ENCODE measurements at regions not wholly inside any gene's neighbourhood (a gene's known extent, or its start where the extent isn't known, plus 50 kb on each side); places are given as distances from the start of the nearest gene placed in this dataset.

DNA sequence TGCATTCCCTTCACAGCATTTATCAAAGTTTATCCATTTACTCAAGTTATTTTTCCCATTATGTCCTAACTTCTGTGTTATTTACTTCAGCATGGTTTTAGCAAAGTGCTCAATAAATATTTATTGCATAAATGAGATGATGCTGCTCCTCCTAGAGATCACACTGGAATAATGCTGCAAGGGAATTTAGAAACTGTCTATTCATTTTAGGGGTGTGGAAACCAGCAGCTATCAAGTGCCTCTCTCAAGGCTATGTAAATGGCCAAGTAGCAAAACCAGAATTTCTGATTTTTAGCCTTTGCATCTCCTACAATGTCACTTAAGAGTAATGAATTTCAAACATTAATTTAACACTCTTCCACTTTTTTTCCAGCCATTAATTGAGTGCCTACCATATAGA, 316.2 kb downstream of the COL12A1 start:
- TF ChIP-seq SIN3A (IDR thresholded peaks at IDR 0.05; ENCODE audit: borderline replicate concordance, insufficient read depth, low read length) (no peak), FOXP2 (optimal IDR thresholded peaks at IDR 0.05; ENCODE audit: borderline replicate concordance, extremely low read depth, extremely low read length, insufficient read depth) (no peak), TAF1 (IDR thresholded peaks at IDR 0.05; ENCODE audit: borderline replicate concordance, insufficient read depth, low read length) (no peak), POLR2AphosphoS5 (IDR thresholded peaks at IDR 0.05; ENCODE audit: low read depth, low read length) (no peak)
- TF ChIP-seq, protein P1, sequence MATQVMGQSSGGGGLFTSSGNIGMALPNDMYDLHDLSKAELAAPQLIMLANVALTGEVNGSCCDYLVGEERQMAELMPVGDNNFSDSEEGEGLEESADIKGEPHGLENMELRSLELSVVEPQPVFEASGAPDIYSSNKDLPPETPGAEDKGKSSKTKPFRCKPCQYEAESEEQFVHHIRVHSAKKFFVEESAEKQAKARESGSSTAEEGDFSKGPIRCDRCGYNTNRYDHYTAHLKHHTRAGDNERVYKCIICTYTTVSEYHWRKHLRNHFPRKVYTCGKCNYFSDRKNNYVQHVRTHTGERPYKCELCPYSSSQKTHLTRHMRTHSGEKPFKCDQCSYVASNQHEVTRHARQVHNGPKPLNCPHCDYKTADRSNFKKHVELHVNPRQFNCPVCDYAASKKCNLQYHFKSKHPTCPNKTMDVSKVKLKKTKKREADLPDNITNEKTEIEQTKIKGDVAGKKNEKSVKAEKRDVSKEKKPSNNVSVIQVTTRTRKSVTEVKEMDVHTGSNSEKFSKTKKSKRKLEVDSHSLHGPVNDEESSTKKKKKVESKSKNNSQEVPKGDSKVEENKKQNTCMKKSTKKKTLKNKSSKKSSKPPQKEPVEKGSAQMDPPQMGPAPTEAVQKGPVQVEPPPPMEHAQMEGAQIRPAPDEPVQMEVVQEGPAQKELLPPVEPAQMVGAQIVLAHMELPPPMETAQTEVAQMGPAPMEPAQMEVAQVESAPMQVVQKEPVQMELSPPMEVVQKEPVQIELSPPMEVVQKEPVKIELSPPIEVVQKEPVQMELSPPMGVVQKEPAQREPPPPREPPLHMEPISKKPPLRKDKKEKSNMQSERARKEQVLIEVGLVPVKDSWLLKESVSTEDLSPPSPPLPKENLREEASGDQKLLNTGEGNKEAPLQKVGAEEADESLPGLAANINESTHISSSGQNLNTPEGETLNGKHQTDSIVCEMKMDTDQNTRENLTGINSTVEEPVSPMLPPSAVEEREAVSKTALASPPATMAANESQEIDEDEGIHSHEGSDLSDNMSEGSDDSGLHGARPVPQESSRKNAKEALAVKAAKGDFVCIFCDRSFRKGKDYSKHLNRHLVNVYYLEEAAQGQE (IDR thresholded peaks at IDR 0.05; ENCODE audit: insufficient read depth in 1 of 2, low read depth in 2 of 2, low read length in 2 of 2): no peak

DNA sequence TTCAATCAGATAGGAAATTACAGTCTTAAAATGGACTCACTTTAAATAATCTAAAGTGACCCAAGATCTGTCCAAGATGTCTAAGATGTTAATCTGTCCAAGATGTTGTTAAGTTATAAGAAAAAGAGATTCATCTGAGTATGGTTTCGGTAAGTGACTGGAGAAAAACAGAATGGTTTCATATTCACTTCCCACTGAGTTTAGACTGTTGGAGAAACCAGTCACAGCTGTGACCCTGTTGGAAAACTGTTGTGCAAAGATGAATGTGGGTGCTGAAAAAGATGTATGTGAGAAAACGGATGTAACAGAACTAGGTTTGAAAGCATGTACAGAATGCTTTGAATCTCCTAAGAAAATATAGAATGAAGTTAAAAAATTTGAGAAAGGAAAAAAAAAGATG, 325.9 kb downstream of the COL12A1 start:
- TF ChIP-seq SIN3A (IDR thresholded peaks at IDR 0.05; ENCODE audit: borderline replicate concordance, insufficient read depth, low read length): no peak
- TF ChIP-seq, protein P1 (IDR thresholded peaks at IDR 0.05; ENCODE audit: insufficient read depth in 1 of 2, low read depth in 2 of 2, low read length in 2 of 2): no peak

DNA sequence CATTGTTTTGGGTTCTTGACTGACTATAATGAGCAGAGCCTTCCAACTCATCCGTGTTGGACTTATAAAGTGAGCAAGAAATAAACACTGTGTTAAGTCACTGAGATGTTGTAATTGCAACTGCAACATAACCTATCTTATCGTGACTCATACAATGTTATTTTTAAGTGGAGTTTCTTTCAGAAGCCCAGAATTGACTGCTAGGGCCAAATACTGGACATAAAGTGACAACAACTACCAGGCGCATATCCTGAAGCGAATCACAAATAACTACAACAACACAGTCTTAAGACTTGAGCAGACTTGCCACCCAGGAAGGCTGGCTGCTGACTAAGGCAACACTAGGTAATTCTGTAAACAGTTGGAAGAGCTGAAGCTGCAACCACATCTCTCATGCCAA, 326.6 kb downstream of the COL12A1 start:
- no peak for TF ChIP-seq SIN3A (IDR thresholded peaks at IDR 0.05; ENCODE audit: borderline replicate concordance, insufficient read depth, low read length)
- TF ChIP-seq, protein P1 (IDR thresholded peaks at IDR 0.05; ENCODE audit: insufficient read depth in 1 of 2, low read depth in 2 of 2, low read length in 2 of 2): no peak
- no peak for TF ChIP-seq POLR2AphosphoS5 (IDR thresholded peaks at IDR 0.05; ENCODE audit: low read depth, low read length)
- no peak for TF ChIP-seq TAF1 (IDR thresholded peaks at IDR 0.05; ENCODE audit: borderline replicate concordance, insufficient read depth, low read length)
- TF ChIP-seq FOXP2 (optimal IDR thresholded peaks at IDR 0.05; ENCODE audit: borderline replicate concordance, extremely low read depth, extremely low read length, insufficient read depth): no peak

DNA sequence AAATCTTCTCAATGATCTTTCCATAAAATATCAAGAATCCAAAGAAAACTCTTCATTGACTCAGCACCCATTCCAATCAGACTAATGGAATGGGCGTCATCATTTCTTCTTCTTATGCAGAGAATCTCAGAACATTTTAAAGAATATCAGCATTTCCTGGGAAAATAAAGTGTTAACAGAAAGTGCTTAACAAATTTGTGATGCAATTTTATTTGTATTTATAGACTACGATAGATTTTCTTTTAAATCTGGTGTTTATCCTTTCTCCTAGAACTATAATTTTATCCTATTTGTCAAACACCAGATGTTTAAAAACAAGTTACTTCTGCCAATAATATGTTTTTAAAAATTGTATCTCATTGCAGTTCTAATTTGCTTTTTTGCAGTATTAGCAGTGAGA, 330.7 kb downstream of the COL12A1 start:
- TF ChIP-seq, protein P1 (IDR thresholded peaks at IDR 0.05; ENCODE audit: insufficient read depth in 1 of 2, low read depth in 2 of 2, low read length in 2 of 2): no peak
- TF ChIP-seq POLR2AphosphoS5 (IDR thresholded peaks at IDR 0.05; ENCODE audit: low read depth, low read length): no peak

DNA sequence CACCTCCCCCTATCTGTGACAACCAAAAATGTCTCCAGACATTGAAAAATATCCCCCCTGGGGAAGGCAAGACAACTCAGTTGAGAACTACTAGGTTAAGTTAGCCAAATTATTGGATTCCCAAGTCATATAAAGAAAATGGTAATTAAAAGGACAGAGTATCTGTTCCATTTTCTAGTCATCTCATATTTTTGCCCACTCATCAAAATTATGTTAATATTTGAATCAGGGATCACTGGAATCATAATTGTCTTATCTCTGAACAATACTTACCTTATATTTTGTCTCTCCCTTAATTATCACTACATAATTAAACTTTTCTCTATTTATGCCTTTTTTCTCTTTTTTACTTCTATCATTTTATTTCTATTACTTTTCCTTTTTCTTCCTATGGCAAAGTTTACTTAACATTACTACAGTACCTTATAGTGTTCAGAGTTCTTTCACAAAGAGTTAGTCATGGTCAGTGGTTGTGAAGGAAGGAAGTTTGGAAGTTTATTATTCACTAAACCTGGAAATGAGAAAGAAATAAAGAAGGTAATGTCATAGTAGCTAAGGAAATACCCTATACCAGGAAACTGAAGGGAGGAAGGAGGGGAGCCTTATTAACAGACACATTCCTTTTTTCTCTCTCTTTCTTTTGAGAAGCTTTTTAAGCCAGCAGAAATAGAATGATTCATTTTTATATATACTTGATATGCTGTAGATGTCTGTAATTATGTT, 332.9 kb downstream of the COL12A1 start:
- TF ChIP-seq, protein P1 (IDR thresholded peaks at IDR 0.05; ENCODE audit: insufficient read depth in 1 of 2, low read depth in 2 of 2, low read length in 2 of 2): no peak
- TF ChIP-seq FOXP2 (optimal IDR thresholded peaks at IDR 0.05; ENCODE audit: borderline replicate concordance, extremely low read depth, extremely low read length, insufficient read depth): no peak
- TF ChIP-seq SIN3A (IDR thresholded peaks at IDR 0.05; ENCODE audit: borderline replicate concordance, insufficient read depth, low read length): no peak
- TF ChIP-seq TAF1 (IDR thresholded peaks at IDR 0.05; ENCODE audit: borderline replicate concordance, insufficient read depth, low read length): no peak

Data from PFSK-1 (cell line).